Fibroblast of the conjunctiva (primary cell): ENCODE measurements at regions not wholly inside any gene's neighbourhood (a gene's known extent, or its start where the extent isn't known, plus 50 kb on each side); places are given as distances from the start of the nearest gene placed in this dataset.

Experiments
- DNase-seq: peaks from one replicate; pipeline ENCODE4 v3.0.0-alpha.2; 2010; ENCODE audit warnings: low read depth

- DNase-seq = no peak
Measured at GRCh38 chr18:47758000-47758399, 172.5 kb downstream of the SMAD2 start.

GRCh38 chr18:47756364-47757016 lies 174.0 kb downstream of the SMAD2 start:
- DNase-seq = peak; percentile 29

- DNase-seq = no peak
Measured at GRCh38 chr18:47755102-47755456, 175.4 kb downstream of the SMAD2 start.

GRCh38 chr18:47754311-47755101 lies 176.0 kb downstream of the SMAD2 start:
- DNase-seq = no peak

GRCh38 chr18:47752796-47753645 lies 177.4 kb downstream of the SMAD2 start:
- no peak for DNase-seq

- DNase-seq = no peak
Measured at GRCh38 chr18:47750889-47751423, 179.5 kb downstream of the SMAD2 start.

GRCh38 chr18:47749600-47749973 lies 180.9 kb downstream of the SMAD2 start:
- no peak for DNase-seq

- peak; percentile 24 for DNase-seq
Measured at GRCh38 chr18:47748847-47749599, 181.4 kb downstream of the SMAD2 start.

GRCh38 chr18:47748093-47748796 lies 182.2 kb downstream of the SMAD2 start:
- DNase-seq = no peak

GRCh38 chr18:47747260-47747795 lies 183.1 kb downstream of the SMAD2 start:
- no peak for DNase-seq

GRCh38 chr18:47746615-47747014 lies 183.8 kb downstream of the SMAD2 start:
- DNase-seq = no peak

- DNase-seq = no peak
Measured at GRCh38 chr18:47745227-47745626, 185.2 kb downstream of the SMAD2 start.

GRCh38 chr18:47737956-47738355 lies 192.5 kb downstream of the SMAD2 start:
- no peak for DNase-seq

GRCh38 chr18:47737198-47737830 lies 193.1 kb downstream of the SMAD2 start:
- DNase-seq = no peak

GRCh38 chr18:47736376-47737140 lies 193.9 kb downstream of the SMAD2 start:
- no peak for DNase-seq

- DNase-seq = no peak
Measured at GRCh38 chr18:47735041-47735702, 195.3 kb downstream of the SMAD2 start.

GRCh38 chr18:47731276-47731675 lies 199.2 kb downstream of the SMAD2 start:
- DNase-seq = no peak

- no peak for DNase-seq
Measured at GRCh38 chr18:47730795-47731194, 199.7 kb downstream of the SMAD2 start.

GRCh38 chr18:47729356-47729755 lies 201.1 kb downstream of the SMAD2 start:
- no peak for DNase-seq
